CD14-positive monocyte (primary cell): ENCODE measurements at regions not wholly inside any gene's neighbourhood (a gene's known extent, or its start where the extent isn't known, plus 50 kb on each side); places are given as distances from the start of the nearest gene placed in this dataset.

ENCODE experiments used
- DNase-seq, 3 donors: peaks; one replicate each; pipeline ENCODE4 v3.0.0-alpha.2; 2011 to 2022
- H2AFZ ChIP-seq: 2 replicates; pipeline ENCODE4 v1.6.0; 2012; ENCODE audit warnings: mild to moderate bottlenecking, low read depth, low read length, inconsistent platforms; ENCODE audit not compliant: insufficient read depth, poor library complexity, severe bottlenecking
- H3K27ac ChIP-seq, 2 donors: 1 replicate in 1 of 2; 2 replicates in 1 of 2; pipeline ENCODE4 v1.5.1; 2012 to 2013; ENCODE audit warnings: low read length in 2 of 2, control low read depth in 1 of 2, inconsistent platforms in 1 of 2, low read depth in 1 of 2, mild to moderate bottlenecking in 1 of 2
- H3K27me3 ChIP-seq, 2 donors: one replicate each; pipeline versions ENCODE4 v1.6.0 to v1.6.1; 2011 to 2013; ENCODE audit warnings: low read length in 2 of 2; ENCODE audit not compliant: control insufficient read depth in 2 of 2, insufficient read depth in 2 of 2
- H3K36me3 ChIP-seq, 2 donors: replicated peaks in 1 of 2; 1 replicate in 1 of 2; 2 replicates in 1 of 2; pipeline versions ENCODE4 v1.5.1 to v1.6.1; 2012 to 2013; ENCODE audit warnings: low read length in 2 of 2, control low read depth in 1 of 2, inconsistent platforms in 1 of 2, mild to moderate bottlenecking in 1 of 2; ENCODE audit not compliant: insufficient read depth in 2 of 2, control insufficient read depth in 1 of 2
- H3K4me1 ChIP-seq, 2 donors: 1 replicate in 1 of 2; 2 replicates in 1 of 2; pipeline versions ENCODE4 v1.5.1 to v1.6.1; 2012 to 2013; ENCODE audit warnings: low read length in 2 of 2, control low read depth in 1 of 2, inconsistent platforms in 1 of 2, mild to moderate bottlenecking in 1 of 2, moderate library complexity in 1 of 2; ENCODE audit not compliant: insufficient read depth in 2 of 2, control insufficient read depth in 1 of 2
- H3K4me2 ChIP-seq: replicated peaks from 2 replicates; pipeline ENCODE3; 2012; ENCODE audit warnings: low read length, moderate library complexity, mild to moderate bottlenecking; ENCODE audit not compliant: poor library complexity, severe bottlenecking; ENCODE audit errors: extremely low read depth
- H3K4me3 ChIP-seq, 3 experiments: fragments of 200-600 bp in 1 of 3; sonication (generic) in 1 of 3; replicated peaks in 1 of 3; 1 replicate in 2 of 3; 2 replicates in 1 of 3; pipeline ENCODE4 v1.5.1; 2011 to 2013; ENCODE audit warnings: low read length in 3 of 3, mild to moderate bottlenecking in 3 of 3, control low read depth in 2 of 3, low read depth in 2 of 3, inconsistent platforms in 1 of 3, moderate library complexity in 1 of 3
- H3K79me2 ChIP-seq: 2 replicates; pipeline ENCODE4 v1.6.0; 2012; ENCODE audit warnings: mild to moderate bottlenecking, control low read depth, inconsistent platforms, low read length, moderate library complexity; ENCODE audit not compliant: insufficient read depth
- H3K9ac ChIP-seq: 2 replicates; pipeline ENCODE4 v1.6.0; 2017; ENCODE audit warnings: low read length, mild to moderate bottlenecking; ENCODE audit not compliant: insufficient read depth, poor library complexity, severe bottlenecking
- H3K9me3 ChIP-seq, 2 donors: replicated peaks in 1 of 2; 1 replicate in 1 of 2; 2 replicates in 1 of 2; pipeline versions ENCODE4 v1.5.1 to v1.6.1; 2012 to 2013; ENCODE audit warnings: low read length in 2 of 2, control low read depth in 1 of 2; ENCODE audit not compliant: control insufficient read depth in 1 of 2, insufficient read depth in 1 of 2
- H4K20me1 ChIP-seq: 2 replicates; pipeline ENCODE4 v1.6.0; 2012; ENCODE audit warnings: mild to moderate bottlenecking, low read length, control low read depth, moderate library complexity; ENCODE audit not compliant: insufficient read depth
- H3K27ac Mint-ChIP-seq, 7 donors: one replicate each; pipeline ENCODE4 v1.8.0; 2020; ENCODE audit warnings: mild to moderate bottlenecking in 7 of 7, mixed read lengths in 7 of 7, moderate library complexity in 6 of 7, inconsistent platforms in 2 of 7
- H3K27me3 Mint-ChIP-seq, 3 donors: one replicate each; pipeline ENCODE4 v1.8.0; 2021 to 2022; ENCODE audit warnings: low read depth in 3 of 3, mild to moderate bottlenecking in 3 of 3, mixed read lengths in 3 of 3, moderate library complexity in 3 of 3, inconsistent platforms in 1 of 3
- H3K36me3 Mint-ChIP-seq, 2 donors: one replicate each; pipeline ENCODE4 v1.8.0; 2020; ENCODE audit warnings: mixed read lengths in 2 of 2, inconsistent platforms in 1 of 2, mild to moderate bottlenecking in 1 of 2
- H3K4me1 Mint-ChIP-seq: one replicate; pipeline ENCODE4 v1.8.0; 2020; ENCODE audit warnings: mild to moderate bottlenecking, mixed read lengths
- H3K4me3 Mint-ChIP-seq, 2 donors: one replicate each; pipeline ENCODE4 v1.8.0; 2020; ENCODE audit warnings: mild to moderate bottlenecking in 2 of 2, mixed read lengths in 2 of 2, moderate library complexity in 1 of 2
- H3K9me3 Mint-ChIP-seq, 7 donors: one replicate each; pipeline ENCODE4 v1.8.0; 2020 to 2022; ENCODE audit warnings: mixed read lengths in 7 of 7, mild to moderate bottlenecking in 6 of 7, moderate library complexity in 6 of 7, inconsistent platforms in 2 of 7
- WGBS: methylation state at CpG from one replicate; pipeline ENCODE4 v1.1.5; 2013; ENCODE audit warnings: missing lambda C conversion rate; ENCODE audit not compliant: insufficient coverage; 5-methylcytosine and 5-hydroxymethylcytosine counted together
- intact Hi-C, 2 donors: fragments of 100-400 bp; cut with micrococcal nuclease; formaldehyde crosslinking; loops; one replicate each; pipeline versions ENCODE4 v1.15.0 to v1.15.1; 2023
- TF ChIP-seq, protein P1 (sequence below): fragments of 200-600 bp; IDR thresholded peaks from one replicate; pipeline ENCODE4 v1.8.0; 2022; ENCODE audit warnings: antibody characterized with exemption, mild to moderate bottlenecking

DNA sequence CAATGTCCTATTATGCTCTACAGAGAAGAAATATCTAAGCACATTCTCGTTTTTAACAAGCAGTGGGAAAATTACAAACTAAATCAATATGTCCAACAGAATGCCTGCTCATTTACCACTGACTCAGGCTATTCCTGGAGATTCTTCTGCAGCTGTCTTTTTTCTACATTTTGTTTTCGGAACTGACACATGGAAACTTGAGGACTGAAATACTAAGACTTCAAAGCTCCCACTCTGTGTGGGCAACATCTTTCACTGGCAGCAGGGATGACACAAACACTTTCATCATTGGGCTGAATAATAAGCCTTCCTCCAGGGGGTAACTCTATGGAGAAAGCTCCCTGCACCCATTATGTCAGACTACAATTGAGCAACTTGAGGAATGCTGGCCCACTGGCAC, 175.5 kb upstream of the NCAM2 start:
- no peak overlapping the region for H3K27ac ChIP-seq
- Mint-ChIP-seq H3K27me3 (peaks cover 0 to 2% (median 0%) of the 10 kb centered on the region in 3 donors), H3K36me3 (no peaks in the 10 kb centered on the region), H3K4me3 (no peak overlapping the region), H3K9me3 (peaks cover 5 to 15% (median 8%) of the 10 kb centered on the region in 7 donors), H3K4me1 (no peaks in the 10 kb centered on the region), H3K27ac (no peak overlapping the region)
- H3K36me3 ChIP-seq, result no peaks in the 10 kb centered on the region
- H3K4me1 ChIP-seq, result no peaks in the 10 kb centered on the region
- no peaks in the 10 kb centered on the region for H4K20me1 ChIP-seq
- no peak overlapping the region for H3K4me2 ChIP-seq
- TF ChIP-seq, protein P1, sequence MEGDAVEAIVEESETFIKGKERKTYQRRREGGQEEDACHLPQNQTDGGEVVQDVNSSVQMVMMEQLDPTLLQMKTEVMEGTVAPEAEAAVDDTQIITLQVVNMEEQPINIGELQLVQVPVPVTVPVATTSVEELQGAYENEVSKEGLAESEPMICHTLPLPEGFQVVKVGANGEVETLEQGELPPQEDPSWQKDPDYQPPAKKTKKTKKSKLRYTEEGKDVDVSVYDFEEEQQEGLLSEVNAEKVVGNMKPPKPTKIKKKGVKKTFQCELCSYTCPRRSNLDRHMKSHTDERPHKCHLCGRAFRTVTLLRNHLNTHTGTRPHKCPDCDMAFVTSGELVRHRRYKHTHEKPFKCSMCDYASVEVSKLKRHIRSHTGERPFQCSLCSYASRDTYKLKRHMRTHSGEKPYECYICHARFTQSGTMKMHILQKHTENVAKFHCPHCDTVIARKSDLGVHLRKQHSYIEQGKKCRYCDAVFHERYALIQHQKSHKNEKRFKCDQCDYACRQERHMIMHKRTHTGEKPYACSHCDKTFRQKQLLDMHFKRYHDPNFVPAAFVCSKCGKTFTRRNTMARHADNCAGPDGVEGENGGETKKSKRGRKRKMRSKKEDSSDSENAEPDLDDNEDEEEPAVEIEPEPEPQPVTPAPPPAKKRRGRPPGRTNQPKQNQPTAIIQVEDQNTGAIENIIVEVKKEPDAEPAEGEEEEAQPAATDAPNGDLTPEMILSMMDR, result no peak
- H3K9me3 ChIP-seq, result peaks cover 0 to 32% of the 10 kb centered on the region in 2 donors
- WGBS, result 100% methylated on average over 1 of the region's 2 CpGs
- no peak overlapping the region for H3K4me3 ChIP-seq
- H3K27me3 ChIP-seq, result no peaks in the 10 kb centered on the region
- no peak for DNase-seq
- no peaks in the 10 kb centered on the region for H3K79me2 ChIP-seq
- H3K9ac ChIP-seq, result no peak overlapping the region
- intact Hi-C loops, result no loop called here
- H2AFZ ChIP-seq, result no peak overlapping the region

DNA sequence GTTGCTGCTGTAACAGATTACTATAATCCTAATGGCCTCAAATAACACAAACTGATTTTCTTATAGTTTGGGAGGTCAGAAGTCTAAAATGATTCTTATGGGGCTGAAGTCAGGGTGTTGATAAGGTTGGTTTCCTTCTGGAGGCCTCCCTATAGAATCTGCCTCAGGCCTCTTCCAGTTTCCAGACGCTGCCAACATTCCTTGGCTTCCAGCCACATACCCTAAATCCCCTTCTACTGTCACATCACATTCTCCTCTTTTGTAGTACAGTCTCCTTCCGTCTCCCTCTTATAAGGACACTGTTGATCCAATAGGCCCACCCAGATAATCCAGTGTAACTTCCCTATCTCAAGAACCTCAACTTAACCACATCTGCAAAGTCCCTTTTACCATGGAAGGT, 145.3 kb upstream of the NCAM2 start:
- Mint-ChIP-seq H3K9me3 (peaks cover 0 to 11% (median 3%) of the 10 kb centered on the region in 7 donors), H3K36me3 (no peaks in the 10 kb centered on the region), H3K27ac (no peak overlapping the region), H3K4me3 (no peak overlapping the region), H3K27me3 (no peaks in the 10 kb centered on the region), H3K4me1 (no peaks in the 10 kb centered on the region)
- Histone ChIP-seq H3K27ac (no peak overlapping the region), H3K27me3 (no peaks in the 10 kb centered on the region), H3K79me2 (no peaks in the 10 kb centered on the region), H3K4me2 (no peak overlapping the region), H4K20me1 (no peaks in the 10 kb centered on the region), H2AFZ (no peak overlapping the region), H3K36me3 (no peaks in the 10 kb centered on the region), H3K9me3 (peaks cover 9 to 11% of the 10 kb centered on the region in 2 donors), H3K4me1 (no peaks in the 10 kb centered on the region), H3K9ac (no peak overlapping the region), H3K4me3 (no peak overlapping the region)
- WGBS, result 60% methylated on average over 1 of the region's 2 CpGs
- intact Hi-C loops, result no loop called here
- TF ChIP-seq, protein P1, result no peak
- DNase-seq, result no peak
